SK-N-MC (cell line): ENCODE measurements at regions not wholly inside any gene's neighbourhood (a gene's known extent, or its start where the extent isn't known, plus 50 kb on each side); places are given as distances from the start of the nearest gene placed in this dataset.

ENCODE experiments used
- DNase-seq: peaks from one replicate; pipeline ENCODE4 v3.0.0-alpha.2; 2011; ENCODE audit warnings: low read depth, low spot score
- H3K27ac ChIP-seq: fragments of 200-600 bp; sonication (generic); 2 replicates; pipeline ENCODE4 v1.5.1; 2016; ENCODE audit warnings: mixed run types
- H3K36me3 ChIP-seq: fragments of 200-600 bp; sonication (generic); 2 replicates; pipeline ENCODE4 v1.6.1; 2017; ENCODE audit warnings: antibody characterized with exemption, low read length, mixed read lengths; ENCODE audit not compliant: insufficient read depth
- H3K4me3 ChIP-seq: fragments of 200-600 bp; sonication (generic); 2 replicates; pipeline ENCODE4 v1.5.1; 2016
- H3K9ac ChIP-seq: fragments of 200-600 bp; sonication (generic); 2 replicates; pipeline ENCODE4 v1.8.0; 2017; ENCODE audit warnings: mixed run types, mixed read lengths; ENCODE audit not compliant: insufficient read length
- H3K9me3 ChIP-seq: fragments of 200-600 bp; sonication (generic); 2 replicates; pipeline ENCODE4 v1.6.1; 2017; ENCODE audit warnings: low read depth, mild to moderate bottlenecking, antibody characterized with exemption, low read length, moderate library complexity, mixed read lengths
- EZH2 ChIP-seq: fragments of 200-600 bp; sonication (generic); IDR thresholded peaks from one replicate; pipeline ENCODE4 v1.6.1; 2017; ENCODE audit warnings: antibody characterized with exemption
- FOXP2 ChIP-seq: optimal IDR thresholded peaks from 2 replicates; pipeline ENCODE3; 2011; ENCODE audit warnings: mild to moderate bottlenecking, moderate library complexity; ENCODE audit not compliant: insufficient read depth; ENCODE audit errors: extremely low read length, control extremely low read depth
- POLR2AphosphoS5 ChIP-seq: IDR thresholded peaks from 2 replicates; pipeline ENCODE4 v1.6.1; 2012; ENCODE audit warnings: mild to moderate bottlenecking, low read depth, low read length, borderline replicate concordance

DNA sequence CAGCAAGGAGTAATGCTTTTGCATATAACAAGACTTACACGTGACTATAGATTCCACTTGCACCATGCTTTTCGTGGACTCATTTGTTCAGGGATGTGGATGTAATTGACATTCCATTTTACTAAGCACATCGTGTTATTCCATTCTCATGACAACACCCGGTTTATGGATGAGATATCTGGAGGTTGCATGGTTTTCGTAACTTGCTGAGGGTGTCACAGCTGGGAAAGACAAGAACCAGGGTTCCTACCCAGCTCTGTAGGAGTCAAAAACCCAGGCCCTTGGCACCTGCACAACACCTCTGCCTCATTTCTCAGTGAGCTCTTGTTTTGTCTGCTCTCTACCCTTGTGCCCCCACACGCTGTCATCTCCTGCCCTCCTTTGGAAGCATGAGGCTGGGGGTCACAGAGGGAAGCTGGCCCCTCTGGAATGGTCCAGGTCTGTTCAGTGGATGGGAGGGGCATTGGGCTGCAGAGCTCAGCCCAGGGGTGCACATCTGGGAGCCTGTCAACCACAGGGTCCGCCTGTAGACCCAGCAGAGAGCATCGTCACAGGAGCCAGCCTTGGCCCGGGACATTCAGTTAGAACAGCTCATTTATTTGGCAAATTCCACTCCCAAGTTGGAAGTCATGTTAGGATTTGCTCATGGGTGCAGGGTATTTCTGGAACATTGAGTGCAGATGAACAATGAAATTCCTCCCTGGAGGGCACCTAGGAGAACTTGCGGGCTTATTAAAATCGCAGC is 120.1 kb upstream of the TWIST2 start:
- Histone ChIP-seq H3K9ac (no peak overlapping the region), H3K27ac (no peak overlapping the region), H3K36me3 (no peaks in the 10 kb centered on the region), H3K9me3 (no peaks in the 10 kb centered on the region), H3K4me3 (no peak overlapping the region)
- TF ChIP-seq FOXP2: no peak
- TF ChIP-seq POLR2AphosphoS5: no peak
- no peak for TF ChIP-seq EZH2
- no peak for DNase-seq

DNA sequence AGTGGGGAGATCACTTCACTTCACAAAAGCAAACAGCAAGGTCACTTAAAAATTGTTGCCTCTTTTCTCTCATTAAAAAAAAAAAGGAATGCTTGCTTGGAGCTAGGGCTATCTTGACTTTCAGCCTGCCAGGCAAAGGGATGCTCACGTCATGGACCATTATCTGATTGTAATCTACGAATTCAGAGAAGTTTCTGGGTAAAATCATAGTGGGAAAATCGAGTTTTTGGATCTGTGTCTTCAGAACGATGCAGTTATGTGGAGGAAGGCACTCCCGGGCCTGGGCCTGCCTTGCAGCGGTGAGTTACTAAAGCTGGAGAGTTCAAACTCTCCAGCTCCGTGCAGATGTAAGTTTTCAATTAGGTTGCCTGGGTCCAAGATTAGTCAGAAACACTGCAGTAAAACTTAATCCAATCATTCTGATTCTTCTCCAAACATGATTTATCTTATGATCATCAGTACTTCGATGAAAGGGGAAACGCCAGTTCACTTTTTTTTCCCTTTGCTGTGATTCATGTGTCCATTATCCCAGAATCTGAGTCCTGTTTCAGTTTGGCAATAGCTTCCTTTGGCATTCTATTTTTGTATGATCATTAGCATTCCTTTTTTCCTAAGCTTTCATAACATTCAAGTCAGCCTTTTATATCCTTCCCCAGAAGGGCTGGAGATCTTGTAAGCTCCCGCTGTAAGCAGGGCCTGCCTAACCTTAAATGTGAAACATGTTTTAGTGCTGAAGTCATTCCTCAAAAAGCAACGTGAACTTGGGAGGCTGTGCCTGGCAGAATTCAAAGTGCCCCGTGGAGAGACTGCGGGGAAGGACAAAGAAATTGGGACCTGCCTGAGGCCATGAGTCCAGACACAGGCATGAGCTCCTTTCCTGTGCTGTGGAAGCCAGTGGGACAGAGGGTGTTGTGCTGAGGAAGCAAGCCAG is 119.3 kb upstream of the TWIST2 start:
- H3K9ac ChIP-seq: no peak overlapping the region
- DNase-seq: no peak
- no peaks in the 10 kb centered on the region for H3K9me3 ChIP-seq
- TF ChIP-seq EZH2 (no peak), POLR2AphosphoS5 (no peak), FOXP2 (no peak)
- no peaks in the 10 kb centered on the region for H3K36me3 ChIP-seq
- no peak overlapping the region for H3K27ac ChIP-seq
- no peak overlapping the region for H3K4me3 ChIP-seq

DNA sequence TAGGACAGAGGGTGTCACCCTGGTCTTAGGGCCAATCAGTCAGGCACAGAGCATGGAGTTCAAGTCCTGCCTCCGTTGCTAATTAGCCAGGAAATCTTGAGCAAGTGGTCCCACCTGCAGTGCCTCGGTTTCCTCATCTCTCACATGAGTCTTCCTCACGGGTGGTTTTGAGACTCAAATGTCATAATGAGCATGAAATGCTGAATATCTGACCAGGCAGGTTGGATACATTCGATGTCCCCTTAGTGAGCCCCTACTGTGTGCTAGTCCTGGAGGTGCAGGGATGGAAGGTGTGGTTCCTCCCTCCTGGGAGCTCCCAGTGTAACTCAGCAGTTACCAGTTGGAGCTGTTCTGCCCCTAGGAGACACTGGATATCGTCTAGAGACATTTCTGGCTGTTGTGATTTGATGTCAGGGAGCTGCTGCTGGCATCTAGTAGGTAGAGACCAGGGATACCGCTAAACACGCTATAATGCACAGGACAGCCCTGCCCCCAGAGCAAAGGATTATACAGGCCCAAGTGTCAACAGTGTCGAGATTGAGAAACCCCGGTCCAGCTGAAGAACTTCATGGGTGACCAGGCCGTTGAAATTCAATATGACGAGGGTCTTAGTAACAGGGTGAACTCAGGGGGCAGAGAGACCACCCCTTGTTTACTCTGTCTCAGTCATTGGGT is 118.5 kb upstream of the TWIST2 start:
- H3K9ac ChIP-seq: no peak overlapping the region
- DNase-seq: no peak
- no peak overlapping the region for H3K27ac ChIP-seq

DNA sequence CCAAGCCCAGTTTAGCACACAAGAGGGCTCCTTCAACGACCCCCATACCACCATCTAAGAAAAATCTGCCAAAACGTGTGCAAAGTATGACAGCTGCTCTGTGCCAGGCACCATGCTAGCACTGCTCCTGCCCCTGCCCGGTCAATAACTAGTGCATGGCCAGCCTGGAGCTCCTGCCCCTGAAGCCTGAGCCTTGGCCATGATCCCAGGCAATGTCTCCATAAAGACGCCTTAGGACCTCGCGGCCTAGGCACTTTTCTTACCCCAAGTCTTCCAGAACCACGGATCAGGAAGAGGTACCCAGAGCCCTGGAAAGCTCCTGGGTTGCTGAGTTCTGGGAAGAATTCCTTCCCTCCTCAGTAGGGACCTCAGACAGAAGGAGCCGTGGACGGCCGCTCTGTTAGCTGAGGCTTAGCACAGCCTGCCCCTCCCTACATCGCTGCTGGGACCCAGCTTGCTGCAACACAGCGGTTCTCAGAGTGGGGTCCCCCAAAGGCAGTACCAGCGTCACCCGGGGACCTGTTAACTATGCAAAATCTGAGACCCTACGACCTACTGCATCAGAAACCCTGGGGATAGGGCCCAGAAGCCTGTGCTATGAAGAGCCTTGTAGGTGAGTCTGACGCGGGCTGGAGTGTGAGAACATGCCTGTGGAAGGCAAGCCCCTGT is 117.8 kb upstream of the TWIST2 start:
- DNase-seq: no peak
- Histone ChIP-seq H3K9me3 (no peaks in the 10 kb centered on the region), H3K27ac (no peak overlapping the region), H3K9ac (no peak overlapping the region), H3K4me3 (no peak overlapping the region), H3K36me3 (no peaks in the 10 kb centered on the region)
- no peak for TF ChIP-seq EZH2
- no peak for TF ChIP-seq POLR2AphosphoS5
- TF ChIP-seq FOXP2: no peak

More for the DNA sequence above, 118.5 kb upstream of the TWIST2 start:
- TF ChIP-seq EZH2 (no peak), POLR2AphosphoS5 (no peak), FOXP2 (no peak)
- no peaks in the 10 kb centered on the region for H3K36me3 ChIP-seq
- no peaks in the 10 kb centered on the region for H3K9me3 ChIP-seq
- H3K4me3 ChIP-seq: no peak overlapping the region

DNA sequence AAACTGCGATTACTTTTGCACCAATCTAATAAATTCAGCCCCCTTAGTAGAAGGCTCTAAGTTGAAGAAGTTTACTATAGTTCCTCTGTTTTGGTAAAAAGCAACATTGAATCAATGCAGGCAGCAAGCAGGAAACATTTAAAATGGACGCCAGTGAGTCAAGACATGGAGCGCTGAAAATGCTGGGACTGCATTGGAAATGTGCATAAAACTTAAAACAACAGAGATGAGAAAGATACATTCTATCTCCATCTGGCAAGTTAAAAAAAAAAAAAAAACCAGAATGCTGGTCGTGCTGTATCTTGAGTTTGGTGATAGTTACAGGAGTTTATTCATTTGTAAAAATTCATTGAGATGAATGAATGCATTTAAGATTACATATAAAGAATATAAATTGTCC is 117.0 kb upstream of the TWIST2 start:
- H3K36me3 ChIP-seq: no peaks in the 10 kb centered on the region
- TF ChIP-seq POLR2AphosphoS5 (no peak), FOXP2 (no peak), EZH2 (no peak)
- no peaks in the 10 kb centered on the region for H3K9me3 ChIP-seq
- no peak for DNase-seq
- H3K27ac ChIP-seq: no peak overlapping the region
- H3K9ac ChIP-seq: no peak overlapping the region
- no peak overlapping the region for H3K4me3 ChIP-seq

DNA sequence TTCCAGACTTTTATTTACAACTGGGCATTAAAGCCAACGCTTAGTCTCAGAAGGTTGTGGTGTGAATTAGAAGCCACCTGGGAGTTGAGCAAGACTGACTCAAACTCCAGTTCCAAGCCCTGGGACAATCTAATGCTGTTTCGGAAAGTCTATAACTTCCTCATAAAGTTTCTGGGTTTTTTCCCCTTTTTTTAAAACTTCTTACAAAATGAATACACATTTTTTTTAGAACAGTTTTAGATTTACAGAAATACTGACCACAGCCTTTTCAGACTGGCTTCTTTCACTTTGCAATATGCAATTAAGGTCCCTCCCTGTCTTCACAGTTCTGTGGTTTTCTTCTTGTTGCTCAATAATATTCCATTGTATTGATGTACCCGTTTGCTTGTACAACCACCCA is 115.9 kb upstream of the TWIST2 start:
- no peaks in the 10 kb centered on the region for H3K36me3 ChIP-seq
- H3K27ac ChIP-seq: no peak overlapping the region
- no peaks in the 10 kb centered on the region for H3K9me3 ChIP-seq
- no peak overlapping the region for H3K4me3 ChIP-seq
- no peak for DNase-seq
- no peak overlapping the region for H3K9ac ChIP-seq
- TF ChIP-seq EZH2 (no peak), POLR2AphosphoS5 (no peak), FOXP2 (no peak)

DNA sequence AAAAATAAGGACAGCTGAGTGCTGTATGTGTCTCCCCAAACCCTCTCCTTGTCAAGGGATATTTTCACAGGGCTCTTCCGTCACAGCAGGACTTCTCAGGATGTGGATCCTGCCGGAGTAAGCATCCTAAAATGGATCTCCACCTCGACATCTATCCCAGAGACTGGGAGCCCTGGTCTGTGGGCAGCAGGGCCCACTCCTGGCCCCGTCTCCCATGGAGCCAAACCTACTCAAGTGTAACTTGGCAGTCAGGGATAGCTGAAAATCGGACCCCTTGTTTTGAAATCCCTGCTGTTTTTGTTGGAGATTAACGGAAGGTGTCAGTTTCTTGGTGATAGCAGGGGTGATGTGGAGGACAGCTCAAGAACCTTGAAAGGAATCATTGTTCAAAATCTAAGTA is 109.0 kb upstream of the TWIST2 start:
- DNase-seq: no peak
- Histone ChIP-seq H3K4me3 (no peak overlapping the region), H3K9me3 (no peaks in the 10 kb centered on the region), H3K36me3 (no peaks in the 10 kb centered on the region), H3K27ac (no peak overlapping the region), H3K9ac (no peak overlapping the region)
- TF ChIP-seq FOXP2: no peak

DNA sequence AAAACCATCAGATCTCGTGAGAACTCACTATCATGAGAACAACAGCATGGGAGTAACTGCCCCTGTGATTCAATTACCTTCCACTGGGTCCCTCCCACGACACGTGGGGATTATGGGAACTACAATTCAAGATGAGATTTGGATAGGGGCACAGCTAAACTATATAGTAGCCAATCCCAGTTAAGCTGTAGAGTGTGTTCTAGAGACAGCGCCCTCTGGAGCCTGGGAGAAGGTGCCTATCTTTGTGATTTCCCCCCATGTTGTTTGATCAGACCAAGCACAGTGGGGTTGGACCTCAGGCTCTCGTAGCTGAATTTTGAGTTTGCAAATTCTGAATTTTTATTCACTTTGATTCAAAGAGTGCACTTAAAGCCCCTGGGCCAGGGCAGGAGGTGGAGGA is 108.2 kb upstream of the TWIST2 start:
- no peak overlapping the region for H3K27ac ChIP-seq
- H3K9me3 ChIP-seq: no peaks in the 10 kb centered on the region
- DNase-seq: no peak
- no peaks in the 10 kb centered on the region for H3K36me3 ChIP-seq
- no peak overlapping the region for H3K4me3 ChIP-seq
- TF ChIP-seq POLR2AphosphoS5 (no peak), EZH2 (no peak), FOXP2 (no peak)
- no peak overlapping the region for H3K9ac ChIP-seq
